H1 (cell line): ENCODE measurements at regions not wholly inside any gene's neighbourhood (a gene's known extent, or its start where the extent isn't known, plus 50 kb on each side); places are given as distances from the start of the nearest gene placed in this dataset.

Source experiments
- CTCF ChIA-PET: fragments of 300-600 bp; sonication (Branson Sonifier 250); formaldehyde crosslinking; loops from one replicate; lab custom pipeline; 2021; ENCODE audit not compliant: partially characterized antibody; lab: Charles Lee
- POLR2A ChIA-PET: fragments of 300-600 bp; sonication (Branson Sonifier 250); formaldehyde crosslinking; loops from one replicate; lab custom pipeline; 2021; ENCODE audit warnings: inconsistent platforms; ENCODE audit not compliant: partially characterized antibody; lab: Charles Lee
- DNase-seq, 2 experiments: peaks; one replicate each; pipeline versions ENCODE4 v3.0.0 to v3.0.0-alpha.2; 2010 to 2022; ENCODE audit warnings: low spot score in 2 of 2, low read depth in 1 of 2, mixed read lengths in 1 of 2
- FAIRE-seq: peaks from 2 replicates; lab custom pipeline; 2011; peaks lifted over from hg19 to GRCh38; lab: Jason Lieb, UNC
- H2AFZ ChIP-seq: 2 replicates; pipeline ENCODE4 v1.8.1; 2012; ENCODE audit warnings: low read length, inconsistent platforms
- H2AK5ac ChIP-seq: 2 replicates; pipeline ENCODE4 v1.6.1; 2013; ENCODE audit warnings: low read depth, low read length
- H2BK120ac ChIP-seq: replicated peaks from 2 replicates; pipeline ENCODE3; 2013; ENCODE audit warnings: low read depth, low read length, inconsistent platforms
- H2BK12ac ChIP-seq: 2 replicates; pipeline ENCODE4 v1.6.1; 2013; ENCODE audit warnings: low read depth, low read length
- H2BK15ac ChIP-seq: 2 replicates; pipeline ENCODE4 v1.6.1; 2013; ENCODE audit warnings: low read length
- H2BK20ac ChIP-seq: 2 replicates; pipeline ENCODE4 v1.6.1; 2013; ENCODE audit warnings: low read length
- H2BK5ac ChIP-seq: 2 replicates; pipeline ENCODE4 v1.6.1; 2013; ENCODE audit warnings: low read depth, low read length
- H3K14ac ChIP-seq: 2 replicates; pipeline ENCODE4 v1.6.1; 2013; ENCODE audit warnings: inconsistent platforms; ENCODE audit not compliant: insufficient read length
- H3K18ac ChIP-seq: 2 replicates; pipeline ENCODE4 v1.6.1; 2013; ENCODE audit warnings: low read length; ENCODE audit errors: extremely low read depth
- H3K23ac ChIP-seq: 2 replicates; pipeline ENCODE4 v1.6.1; 2013; ENCODE audit warnings: inconsistent platforms; ENCODE audit not compliant: insufficient read length
- H3K23me2 ChIP-seq: 2 replicates; pipeline ENCODE4 v1.6.1; 2013; ENCODE audit warnings: low read depth, low read length
- H3K27ac ChIP-seq: 2 replicates; pipeline ENCODE4 v1.6.1; 2011; ENCODE audit warnings: low read depth, low read length, inconsistent platforms
- H3K27me3 ChIP-seq, 4 experiments: replicated peaks in 1 of 4; 1 replicate in 1 of 4; 2 replicates in 3 of 4; pipeline versions ENCODE4 v1.6.1 to v1.8.1; 2011 to 2013; ENCODE audit warnings: low read length in 3 of 4, mild to moderate bottlenecking in 3 of 4, inconsistent platforms in 2 of 4, mixed read lengths in 2 of 4, moderate library complexity in 1 of 4; ENCODE audit not compliant: control insufficient read depth in 3 of 4, insufficient read depth in 3 of 4; ENCODE audit errors: extremely low read depth in 1 of 4
- H3K36me3 ChIP-seq, 4 experiments: 2 replicates each; pipeline versions ENCODE4 v1.6.1 to v1.8.1; 2011 to 2013; ENCODE audit warnings: mild to moderate bottlenecking in 4 of 4, low read length in 3 of 4, moderate library complexity in 2 of 4, control low read depth in 1 of 4, inconsistent platforms in 1 of 4; ENCODE audit not compliant: insufficient read depth in 4 of 4, control insufficient read depth in 2 of 4
- H3K4ac ChIP-seq: replicated peaks from 2 replicates; pipeline ENCODE3; 2013; ENCODE audit warnings: low read length, low read depth, mixed read lengths, inconsistent platforms; ENCODE audit not compliant: insufficient read length
- H3K4me1 ChIP-seq, 4 experiments: replicated peaks in 1 of 4; 1 replicate in 1 of 4; 2 replicates in 3 of 4; pipeline versions ENCODE4 v1.6.1 to v1.8.1; 2011 to 2013; ENCODE audit warnings: low read length in 3 of 4, inconsistent platforms in 2 of 4, mixed read lengths in 1 of 4; ENCODE audit not compliant: insufficient read depth in 4 of 4, control insufficient read depth in 3 of 4
- H3K4me2 ChIP-seq, 2 experiments: 2 replicates each; pipeline versions ENCODE4 v1.6.1 to v1.8.1; 2011 to 2013; ENCODE audit warnings: low read depth in 2 of 2, low read length in 2 of 2, control low read depth in 1 of 2, inconsistent platforms in 1 of 2, mild to moderate bottlenecking in 1 of 2; ENCODE audit not compliant: insufficient read depth in 1 of 2
- H3K4me3 ChIP-seq, 4 experiments: fragments of 200-600, 300-600 bp in 1 of 4; sonication (generic), shearing (Covaris generic), sonication (Bioruptor Twin) in 1 of 4; 2 replicates each; pipeline versions ENCODE4 v1.5.1 to v1.8.1; 2011 to 2016; ENCODE audit warnings: low read length in 4 of 4, low read depth in 3 of 4, control low read depth in 2 of 4, inconsistent platforms in 2 of 4, mild to moderate bottlenecking in 2 of 4, mixed read lengths in 1 of 4, moderate library complexity in 1 of 4; ENCODE audit not compliant: insufficient read depth in 2 of 4; ENCODE audit errors: extremely low read depth in 1 of 4
- H3K56ac ChIP-seq: replicated peaks from 2 replicates; pipeline ENCODE3; 2013; ENCODE audit warnings: low read depth, mild to moderate bottlenecking, mixed read lengths, low read length, inconsistent platforms; ENCODE audit not compliant: insufficient read length
- H3K79me1 ChIP-seq: 2 replicates; pipeline ENCODE4 v1.6.1; 2013; ENCODE audit warnings: low read depth, low read length, control low read depth
- H3K79me2 ChIP-seq, 2 experiments: 2 replicates each; pipeline versions ENCODE4 v1.6.1 to v1.8.1; 2012 to 2013; ENCODE audit warnings: low read length in 2 of 2, mild to moderate bottlenecking in 2 of 2, inconsistent platforms in 1 of 2; ENCODE audit not compliant: insufficient read depth in 2 of 2, control insufficient read depth in 1 of 2
- H3K9ac ChIP-seq, 4 experiments: replicated peaks in 1 of 4; 1 replicate in 1 of 4; 2 replicates in 3 of 4; pipeline versions ENCODE4 v1.6.1 to v1.8.1; 2011 to 2013; ENCODE audit warnings: low read depth in 3 of 4, low read length in 3 of 4, control low read depth in 2 of 4, mild to moderate bottlenecking in 2 of 4, moderate library complexity in 2 of 4, inconsistent platforms in 1 of 4; ENCODE audit errors: extremely low read depth in 1 of 4
- H3K9me3 ChIP-seq, 2 experiments: 2 replicates each; pipeline versions ENCODE4 v1.6.1 to v1.8.1; 2012 to 2013; ENCODE audit warnings: mild to moderate bottlenecking in 2 of 2, moderate library complexity in 2 of 2, control low read depth in 1 of 2, inconsistent platforms in 1 of 2, low read depth in 1 of 2, low read length in 1 of 2, mixed read lengths in 1 of 2; ENCODE audit not compliant: insufficient read depth in 2 of 2
- H4K20me1 ChIP-seq, 2 experiments: replicated peaks in 1 of 2; 2 replicates each; pipeline versions ENCODE3 to v1.8.1; 2011 to 2013; ENCODE audit warnings: inconsistent platforms in 2 of 2, low read length in 2 of 2, mild to moderate bottlenecking in 1 of 2; ENCODE audit not compliant: insufficient read depth in 2 of 2, control insufficient read depth in 1 of 2
- H4K5ac ChIP-seq: 2 replicates; pipeline ENCODE4 v1.6.1; 2013; ENCODE audit warnings: low read length, low read depth, mixed read lengths, inconsistent platforms; ENCODE audit not compliant: insufficient read length
- H4K8ac ChIP-seq: 2 replicates; pipeline ENCODE4 v1.8.0; 2013; ENCODE audit warnings: mild to moderate bottlenecking, moderate library complexity, low read length, inconsistent platforms; ENCODE audit not compliant: insufficient read depth; ENCODE audit errors: extremely low read depth
- H4K91ac ChIP-seq: replicated peaks from 2 replicates; pipeline ENCODE3; 2013; ENCODE audit warnings: low read length, mixed read lengths, inconsistent platforms; ENCODE audit not compliant: insufficient read length
- ASH2L ChIP-seq: fragments of 200-600, 300-600 bp; sonication (generic); IDR thresholded peaks from one replicate; pipeline ENCODE4 v1.7.1; 2017; ENCODE audit warnings: low read length
- CBX5 ChIP-seq: fragments of 300-800, 300-1000 bp; sonication (generic); IDR thresholded peaks from 2 replicates; pipeline ENCODE4 v1.7.1; 2016; ENCODE audit warnings: antibody characterized with exemption, low read length, low read depth
- JUND ChIP-seq: IDR thresholded peaks from 2 replicates; pipeline ENCODE4 v1.6.1; 2011; ENCODE audit warnings: mild to moderate bottlenecking, improper control_type of control experiment, low read length
- KDM5A ChIP-seq: fragments of 200-600 bp; IDR thresholded peaks from 2 replicates; pipeline ENCODE4 v1.7.1; 2012; ENCODE audit warnings: mild to moderate bottlenecking, low read length, inconsistent platforms, mixed read lengths
- RAD21 ChIP-seq, 2 experiments: IDR thresholded peaks in 1 of 2; conservative IDR thresholded peaks in 1 of 2; 2 replicates each; pipeline ENCODE4 v1.6.1; 2011; ENCODE audit warnings: low read depth in 2 of 2, low read length in 2 of 2, improper control_type of control experiment in 1 of 2, inconsistent platforms in 1 of 2, mild to moderate bottlenecking in 1 of 2, moderate library complexity in 1 of 2
- RFX5 ChIP-seq: IDR thresholded peaks from 2 replicates; pipeline ENCODE4 v1.6.1; 2011; ENCODE audit warnings: low read depth, low read length, improper control_type of control experiment, borderline replicate concordance
- USF2 ChIP-seq: IDR thresholded peaks from 2 replicates; pipeline ENCODE4 v1.6.1; 2011; ENCODE audit warnings: low read length, improper control_type of control experiment
- WGBS, 2 experiments: shearing (Covaris generic) in 1 of 2; methylation state at CpG; one replicate each; pipeline versions ENCODE4 v1.1.6 to v1.1.7; 2013 to 2015; ENCODE audit warnings: low lambda C conversion rate in 2 of 2, mixed read lengths in 2 of 2, inconsistent platforms in 1 of 2, low coverage in 1 of 2, missing lambda C conversion rate in 1 of 2; ENCODE audit not compliant: insufficient replicate concordance in 2 of 2, insufficient coverage in 1 of 2, insufficient read length in 1 of 2; ENCODE audit errors: extremely low coverage in 1 of 2, missing lambda C conversion rate in 1 of 2; 5-methylcytosine and 5-hydroxymethylcytosine counted together

GRCh38 chr2:213202011-213202410 is 50.6 kb upstream of the IKZF2 start:
- Histone ChIP-seq H2AK5ac (no peak overlapping the region), H3K79me1 (no peaks in the 10 kb centered on the region), H2AFZ (no peak overlapping the region), H3K4me3 (no peak overlapping the region), H3K9me3 (no peaks in the 10 kb centered on the region), H4K20me1 (no peaks in the 10 kb centered on the region), H4K91ac (no peak overlapping the region), H3K79me2 (no peaks in the 10 kb centered on the region), H3K27ac (no peak overlapping the region), H2BK20ac (no peak overlapping the region), H2BK120ac (no peak overlapping the region), H3K14ac (no peak overlapping the region), H2BK5ac (no peak overlapping the region), H3K4ac (no peak overlapping the region), H3K56ac (no peak overlapping the region), H2BK15ac (no peak overlapping the region), H3K4me1 (peaks cover 0 to 4% (median 0%) of the 10 kb centered on the region in 4 experiments; a peak in 1 of 7 replicates), H3K18ac (no peak overlapping the region), H4K8ac (no peak overlapping the region), H4K5ac (peak overlapping the region; percentile 10), H3K9ac (peak overlapping the region in 1 of 4 experiments; percentile 34; a peak in 1 of 7 replicates), H3K27me3 (peaks cover 0 to 1% (median 0%) of the 10 kb centered on the region in 4 experiments; a peak in 1 of 7 replicates), H3K36me3 (no peaks in the 10 kb centered on the region; a peak in 1 of 8 replicates), H3K4me2 (no peak overlapping the region; a peak in 1 of 4 replicates), H2BK12ac (no peak overlapping the region), H3K23me2 (no peaks in the 10 kb centered on the region), H3K23ac (no peak overlapping the region)
- TF ChIP-seq KDM5A (no peak), ASH2L (no peak), JUND (no peak), USF2 (no peak), RAD21 (IDR thresholded peaks at IDR 0.05 in 1 of 2, conservative IDR thresholded peaks at IDR 0.05 in 1 of 2; ENCODE audit: low read depth in 2 of 2, low read length in 2 of 2) (no peak), RFX5 (no peak), CBX5 (no peak)
- FAIRE-seq, result no peak
- ChIA-PET CTCF (no interaction called here), POLR2A (no interaction called here)
- 71% methylated on average over 4 of the region's 4 CpGs; no CpG with 5 or more reads in 1 of the 2 experiments for WGBS, 2 experiments
- DNase-seq, result no peak
